K562 (cell line): ENCODE measurements at regions not wholly inside any gene's neighbourhood (a gene's known extent, or its start where the extent isn't known, plus 50 kb on each side); places are given as distances from the start of the nearest gene placed in this dataset.

Experiments used
- ATAC-seq: fragments of 200-7000 bp; cut with Tn5 transposase; 3 replicates; pipeline ENCODE4 v1.9.1; 2020; ENCODE audit warnings: moderate library complexity
- BruUV-seq: library from RNA; stranded (reverse); fragments of 400-500 nt; replicated peaks from 2 replicates; lab custom pipeline; 2021; lab: Mats Ljungman, UMichigan
- CTCF ChIA-PET: fragments of 300-600 bp; formaldehyde crosslinking; extraction: SDS; loops from one replicate; lab custom pipeline; 2021; ENCODE audit warnings: low intra/inter-chr PET ratio; lab: Yijun Ruan, JAX
- POLR2A ChIA-PET: fragments of 300-600, 350-650 bp; sonication (Branson Sonifier 250); formaldehyde crosslinking; extraction: SDS; loops from one replicate; lab custom pipeline; 2021; ENCODE audit warnings: antibody characterized with exemption, inconsistent platforms; lab: Yijun Ruan, JAX
- DNase-seq, 4 experiments: peaks; one replicate each; pipeline versions ENCODE4 v3.0.0 to v3.0.0-alpha.2; 2011 to 2018; ENCODE audit warnings: low spot score in 3 of 4, mixed read lengths in 3 of 4; ENCODE audit errors: extremely low read depth in 1 of 4
- FAIRE-seq: peaks from 2 replicates; lab custom pipeline; 2011; peaks lifted over from hg19 to GRCh38; lab: Jason Lieb, UNC
- H2AFZ ChIP-seq: 2 replicates; pipeline ENCODE4 v1.6.0; 2011; ENCODE audit warnings: low read depth, low read length, control low read depth, inconsistent platforms
- H3K27ac ChIP-seq: fragments of 200-600 bp; 3 replicates; pipeline ENCODE4 v1.8.0; 2011; ENCODE audit warnings: low read depth, mild to moderate bottlenecking, control low read depth, inconsistent platforms, low read length, moderate library complexity, mixed read lengths; ENCODE audit errors: extremely low read depth
- H3K27me3 ChIP-seq, 2 experiments: fragments of 300-600 bp in 1 of 2; 2 replicates in 1 of 2; 3 replicates in 1 of 2; pipeline versions ENCODE4 v1.6.0 to v1.8.0; 2011; ENCODE audit warnings: inconsistent platforms in 2 of 2, low read length in 2 of 2, mild to moderate bottlenecking in 1 of 2, mixed read lengths in 1 of 2, moderate library complexity in 1 of 2; ENCODE audit not compliant: control insufficient read depth in 2 of 2, insufficient read depth in 2 of 2
- H3K36me3 ChIP-seq: fragments of 300-600 bp; 3 replicates; pipeline ENCODE4 v1.8.0; 2011; ENCODE audit warnings: mild to moderate bottlenecking, low read length, inconsistent platforms; ENCODE audit not compliant: control insufficient read depth, insufficient read depth
- H3K4me1 ChIP-seq, 2 experiments: fragments of 200-600 bp in 1 of 2; replicated peaks in 1 of 2; 2 replicates in 1 of 2; 3 replicates in 1 of 2; pipeline versions ENCODE4 v1.5.1 to v1.8.0; 2011; ENCODE audit warnings: inconsistent platforms in 2 of 2, low read length in 2 of 2, mild to moderate bottlenecking in 1 of 2, mixed read lengths in 1 of 2, moderate library complexity in 1 of 2; ENCODE audit not compliant: control insufficient read depth in 2 of 2, insufficient read depth in 2 of 2
- H3K4me2 ChIP-seq: 2 replicates; pipeline ENCODE4 v1.6.1; 2011; ENCODE audit warnings: low read length, control low read depth, inconsistent platforms, mixed read lengths; ENCODE audit not compliant: insufficient read depth
- H3K4me3 ChIP-seq: fragments of 200-600 bp; sonication (generic), shearing (Covaris generic); 2 replicates; pipeline ENCODE4 v1.5.1; 2016; ENCODE audit warnings: control low read depth, inconsistent platforms
- H3K79me2 ChIP-seq: fragments of 200-600 bp; 3 replicates; pipeline ENCODE4 v1.8.0; 2011; ENCODE audit warnings: low read length, inconsistent platforms; ENCODE audit not compliant: control insufficient read depth, insufficient read depth
- H3K9ac ChIP-seq, 2 experiments: 2 replicates each; pipeline versions ENCODE4 v1.6.0 to v1.6.1; 2011; ENCODE audit warnings: low read depth in 2 of 2, low read length in 2 of 2, control low read depth in 1 of 2, inconsistent platforms in 1 of 2, mild to moderate bottlenecking in 1 of 2, mixed read lengths in 1 of 2; ENCODE audit not compliant: insufficient read depth in 1 of 2
- H3K9me1 ChIP-seq: one replicate; pipeline ENCODE4 v1.6.0; 2011; ENCODE audit warnings: inconsistent platforms, mild to moderate bottlenecking, low read length, moderate library complexity; ENCODE audit not compliant: control insufficient read depth, insufficient read depth
- H3K9me3 ChIP-seq: replicated peaks from 2 replicates; pipeline ENCODE4 v1.5.1; 2011; ENCODE audit warnings: low read depth, low read length, inconsistent platforms; ENCODE audit not compliant: control insufficient read depth, insufficient read depth
- H4K20me1 ChIP-seq: replicated peaks from 2 replicates; pipeline ENCODE4 v1.6.1; 2011; ENCODE audit warnings: low read length, inconsistent platforms, mixed read lengths; ENCODE audit not compliant: control insufficient read depth, insufficient read depth
- PPARD ChIP-seq: fragments of 250-450 bp; sonication (Bioruptor Pico); IDR thresholded peaks from 2 replicates; pipeline ENCODE4 v1.8.0; 2022; ENCODE audit warnings: inconsistent platforms, mild to moderate bottlenecking, moderate library complexity
- TCFL5 ChIP-seq: fragments of 250-450 bp; sonication (Bioruptor Pico); conservative IDR thresholded peaks from 2 replicates; pipeline ENCODE4 v1.6.1; 2021; ENCODE audit warnings: mild to moderate bottlenecking, moderate library complexity, matching md5 sums
- ZNF140 ChIP-seq: fragments of 250-450 bp; sonication (Bioruptor Pico); IDR thresholded peaks from 2 replicates; pipeline ENCODE4 v1.8.0; 2021; ENCODE audit warnings: moderate library complexity, mild to moderate bottlenecking, inconsistent platforms
- WGBS: fragments of 100-300 bp; shearing (Covaris generic); methylation state at CpG from one replicate; pipeline ENCODE4 v1.1.6; 2016; ENCODE audit warnings: low coverage, mixed read lengths; ENCODE audit not compliant: insufficient coverage; ENCODE audit errors: missing lambda C conversion rate; 5-methylcytosine and 5-hydroxymethylcytosine counted together
- in situ Hi-C: fragments of 300-500 bp; cut with MboI; formaldehyde crosslinking; loops from 4 replicates; pipeline ENCODE4 v1.15.0; 2018; ENCODE audit warnings: inconsistent platforms, mixed read lengths
- intact Hi-C: fragments of 100-400 bp; cut with micrococcal nuclease; formaldehyde crosslinking; loops from 2 replicates; pipeline ENCODE4 v1.14.2; 2022

DNA sequence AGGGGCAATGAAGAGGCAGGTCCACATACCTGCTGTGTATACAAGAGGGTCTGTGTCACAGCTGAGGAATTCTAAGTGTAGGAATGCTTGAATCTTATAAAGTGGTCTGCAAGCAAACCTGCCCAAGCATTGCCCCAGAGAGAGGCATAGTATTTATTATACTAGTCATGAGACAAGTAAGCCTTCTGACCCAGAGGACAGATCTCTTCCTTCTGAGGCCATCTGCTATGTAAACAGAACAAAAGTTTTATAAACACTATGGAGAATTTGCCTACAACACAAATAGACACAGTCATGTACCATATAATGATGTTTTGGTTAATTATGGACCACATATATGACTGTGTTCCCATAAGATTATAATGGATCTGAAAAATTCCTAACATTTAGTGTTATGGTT is 388.2 kb downstream of the NEBL start:
- no TSS peak for BruUV-seq
- H4K20me1 ChIP-seq = no peaks in the 10 kb centered on the region
- H3K9me3 ChIP-seq = no peaks in the 10 kb centered on the region
- FAIRE-seq (no peak), DNase-seq (no peak), ATAC-seq (no peak)
- H3K27me3 ChIP-seq = no peaks in the 10 kb centered on the region
- H3K4me3 ChIP-seq = no peak overlapping the region
- no peak overlapping the region for H3K9ac ChIP-seq
- no peaks in the 10 kb centered on the region for H3K9me1 ChIP-seq
- in situ Hi-C loops = no loop called here
- POLR2A ChIA-PET = no interaction called here
- no peak overlapping the region for H3K4me2 ChIP-seq
- H3K4me1 ChIP-seq = no peaks in the 10 kb centered on the region
- intact Hi-C loops = no loop called here
- H3K27ac ChIP-seq = no peak overlapping the region
- H3K79me2 ChIP-seq = no peaks in the 10 kb centered on the region
- no peak overlapping the region for H2AFZ ChIP-seq
- H3K36me3 ChIP-seq = no peaks in the 10 kb centered on the region
- TF ChIP-seq PPARD (CRISPR knock-in tag) (no peak), TCFL5 (no peak)
- CTCF ChIA-PET = no interaction called here

DNA sequence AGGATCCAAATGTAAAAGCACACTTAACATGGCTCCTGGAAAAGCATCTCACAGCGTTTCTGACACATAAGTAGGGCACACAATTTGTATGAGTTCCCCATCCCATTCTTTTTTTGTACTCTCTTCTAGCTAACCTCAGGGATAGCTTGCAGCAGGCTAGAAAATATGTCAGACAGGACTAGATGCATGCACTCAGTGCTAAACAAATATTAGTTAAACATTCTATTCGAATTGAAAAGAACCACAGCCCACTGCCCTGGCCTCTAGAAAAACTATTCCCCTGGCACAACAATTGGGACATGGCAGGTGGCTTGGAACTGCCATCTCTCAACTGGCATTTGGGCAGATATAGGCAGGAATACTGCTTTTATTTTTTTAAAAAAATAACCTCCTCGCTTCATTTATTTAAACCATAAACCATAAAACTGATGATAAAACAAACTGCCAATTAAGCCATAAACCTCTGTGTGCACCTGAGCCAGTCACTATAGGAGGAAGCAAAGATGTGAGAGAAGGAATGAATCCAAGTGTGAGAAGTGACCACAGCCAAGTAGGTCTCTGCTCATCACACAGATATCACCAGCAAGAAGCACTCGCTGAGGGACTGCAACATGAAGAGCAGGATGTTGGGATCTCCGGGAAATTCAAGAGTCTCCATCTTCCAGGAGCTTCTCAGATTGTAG is 394.1 kb downstream of the NEBL start:
- Histone ChIP-seq H3K27me3 (no peaks in the 10 kb centered on the region), H3K9ac (no peak overlapping the region), H3K79me2 (no peaks in the 10 kb centered on the region), H3K4me3 (no peak overlapping the region), H3K4me1 (no peaks in the 10 kb centered on the region), H4K20me1 (no peaks in the 10 kb centered on the region), H3K9me3 (no peaks in the 10 kb centered on the region), H3K36me3 (no peaks in the 10 kb centered on the region), H3K27ac (no peak overlapping the region)
- no peak for ATAC-seq
- no TSS peak for BruUV-seq
- no peak for DNase-seq
- intact Hi-C loops = no loop called here
- WGBS = 0% methylated on average over 5 of the region's 5 CpGs
- no peak for TF ChIP-seq ZNF140
- TF ChIP-seq, all 486 proteins: peak for 0
- no peak overlapping the region for H2AFZ ChIP-seq
- H3K4me2 ChIP-seq = no peak overlapping the region
- ChIA-PET POLR2A (no interaction called here), CTCF (no interaction called here)
- in situ Hi-C loops = no loop called here
- FAIRE-seq = no peak
- H3K9me1 ChIP-seq = no peaks in the 10 kb centered on the region
